IPS-18c (cell line): ENCODE measurements at regions not wholly inside any gene's neighbourhood (a gene's known extent, or its start where the extent isn't known, plus 50 kb on each side); places are given as distances from the start of the nearest gene placed in this dataset.

Experiments used
- H3K4me3 ChIP-seq: 2 replicates; pipeline ENCODE4 v1.7.0; 2013; ENCODE audit warnings: low read depth, mild to moderate bottlenecking, low read length, moderate library complexity; ENCODE audit not compliant: insufficient read depth
- H3K9me3 ChIP-seq: one replicate; pipeline ENCODE4 v1.6.1; 2013; ENCODE audit warnings: mild to moderate bottlenecking, low read length, moderate library complexity; ENCODE audit not compliant: control insufficient read depth, insufficient read depth

- Histone ChIP-seq H3K4me3 (no peak overlapping the region), H3K9me3 (no peaks in the 10 kb centered on the region)
Observed at GRCh38 chr5:168046163-168046562, 245.3 kb upstream of the WWC1 start.

- no peak overlapping the region for H3K4me3 ChIP-seq
- H3K9me3 ChIP-seq = no peaks in the 10 kb centered on the region
Observed at GRCh38 chr5:168047043-168047668, 244.3 kb upstream of the WWC1 start.

GRCh38 chr5:168047669-168048111, 243.8 kb upstream of the WWC1 start:
- H3K4me3 ChIP-seq = no peak overlapping the region
- no peaks in the 10 kb centered on the region for H3K9me3 ChIP-seq

- H3K9me3 ChIP-seq = no peaks in the 10 kb centered on the region
- no peak overlapping the region for H3K4me3 ChIP-seq
Observed at GRCh38 chr5:168048486-168048885, 243.0 kb upstream of the WWC1 start.

- Histone ChIP-seq H3K9me3 (peaks cover 7% of the 10 kb centered on the region), H3K4me3 (no peak overlapping the region)
Observed at GRCh38 chr5:168052686-168053085, 238.8 kb upstream of the WWC1 start.

GRCh38 chr5:168054091-168054490, 237.4 kb upstream of the WWC1 start:
- peaks cover 11% of the 10 kb centered on the region for H3K9me3 ChIP-seq
- H3K4me3 ChIP-seq = no peak overlapping the region

GRCh38 chr5:168055141-168055683, 236.2 kb upstream of the WWC1 start:
- Histone ChIP-seq H3K9me3 (peaks cover 13% of the 10 kb centered on the region), H3K4me3 (no peak overlapping the region)

GRCh38 chr5:168055961-168056360, 235.5 kb upstream of the WWC1 start:
- no peak overlapping the region for H3K4me3 ChIP-seq
- H3K9me3 ChIP-seq = peaks cover 13% of the 10 kb centered on the region

GRCh38 chr5:168056499-168057182, 234.8 kb upstream of the WWC1 start:
- Histone ChIP-seq H3K4me3 (no peak overlapping the region), H3K9me3 (peaks cover 13% of the 10 kb centered on the region)

- Histone ChIP-seq H3K9me3 (peaks cover 13% of the 10 kb centered on the region), H3K4me3 (no peak overlapping the region)
Observed at GRCh38 chr5:168057905-168058304, 233.5 kb upstream of the WWC1 start.

- no peak overlapping the region for H3K4me3 ChIP-seq
- peaks cover 13% of the 10 kb centered on the region for H3K9me3 ChIP-seq
Observed at GRCh38 chr5:168059131-168059530, 232.3 kb upstream of the WWC1 start.

- no peak overlapping the region for H3K4me3 ChIP-seq
- peaks cover 7% of the 10 kb centered on the region for H3K9me3 ChIP-seq
Observed at GRCh38 chr5:168062239-168062638, 229.2 kb upstream of the WWC1 start.

- peaks cover 2% of the 10 kb centered on the region for H3K9me3 ChIP-seq
- no peak overlapping the region for H3K4me3 ChIP-seq
Observed at GRCh38 chr5:168064457-168064856, 227.0 kb upstream of the WWC1 start.

- H3K9me3 ChIP-seq = no peaks in the 10 kb centered on the region
- H3K4me3 ChIP-seq = no peak overlapping the region
Observed at GRCh38 chr5:168064933-168065622, 226.4 kb upstream of the WWC1 start.

- H3K4me3 ChIP-seq = no peak overlapping the region
- H3K9me3 ChIP-seq = no peaks in the 10 kb centered on the region
Observed at GRCh38 chr5:168066536-168067208, 224.8 kb upstream of the WWC1 start.

- Histone ChIP-seq H3K9me3 (no peaks in the 10 kb centered on the region), H3K4me3 (no peak overlapping the region)
Observed at GRCh38 chr5:168070761-168071160, 220.7 kb upstream of the WWC1 start.

GRCh38 chr5:168072665-168073064, 218.8 kb upstream of the WWC1 start:
- no peaks in the 10 kb centered on the region for H3K9me3 ChIP-seq
- no peak overlapping the region for H3K4me3 ChIP-seq
